ENCODE measurements at regions not wholly inside any gene's neighbourhood (a gene's known extent, or its start where the extent isn't known, plus 50 kb on each side); places are given as distances from the start of the nearest gene placed in this dataset.

GRCh38 chr4:13233755-13234154, 250.4 kb downstream of the RAB28 start:
- TF ChIP-seq, protein P1, sequence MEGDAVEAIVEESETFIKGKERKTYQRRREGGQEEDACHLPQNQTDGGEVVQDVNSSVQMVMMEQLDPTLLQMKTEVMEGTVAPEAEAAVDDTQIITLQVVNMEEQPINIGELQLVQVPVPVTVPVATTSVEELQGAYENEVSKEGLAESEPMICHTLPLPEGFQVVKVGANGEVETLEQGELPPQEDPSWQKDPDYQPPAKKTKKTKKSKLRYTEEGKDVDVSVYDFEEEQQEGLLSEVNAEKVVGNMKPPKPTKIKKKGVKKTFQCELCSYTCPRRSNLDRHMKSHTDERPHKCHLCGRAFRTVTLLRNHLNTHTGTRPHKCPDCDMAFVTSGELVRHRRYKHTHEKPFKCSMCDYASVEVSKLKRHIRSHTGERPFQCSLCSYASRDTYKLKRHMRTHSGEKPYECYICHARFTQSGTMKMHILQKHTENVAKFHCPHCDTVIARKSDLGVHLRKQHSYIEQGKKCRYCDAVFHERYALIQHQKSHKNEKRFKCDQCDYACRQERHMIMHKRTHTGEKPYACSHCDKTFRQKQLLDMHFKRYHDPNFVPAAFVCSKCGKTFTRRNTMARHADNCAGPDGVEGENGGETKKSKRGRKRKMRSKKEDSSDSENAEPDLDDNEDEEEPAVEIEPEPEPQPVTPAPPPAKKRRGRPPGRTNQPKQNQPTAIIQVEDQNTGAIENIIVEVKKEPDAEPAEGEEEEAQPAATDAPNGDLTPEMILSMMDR (IDR thresholded peaks at IDR 0.05), result no peak
- TF ChIP-seq POLR2A (IDR thresholded peaks at IDR 0.05), result no peak
